ENCODE measurements at regions not wholly inside any gene's neighbourhood (a gene's known extent, or its start where the extent isn't known, plus 50 kb on each side); places are given as distances from the start of the nearest gene placed in this dataset.
"Not testable (repeated sequence)": the region's sequence is repeated elsewhere in the genome, so short reads cannot be mapped to it uniquely, and the experiment has no call there.

GRCh38 chr1:188641566-188642211 lies 1812.9 kb downstream of the PLA2G4A start:
- no peak overlapping the region for H3K4me3 ChIP-seq (ENCODE audit: low read depth, low read length)
- no peak for TF ChIP-seq CTCF (conservative IDR thresholded peaks at IDR 0.05; ENCODE audit: low read depth, low read length)
- DNase-seq (ENCODE audit: low read depth): no peak

GRCh38 chr1:188642704-188643103 lies 1814.0 kb downstream of the PLA2G4A start:
- no peak overlapping the region for H3K4me3 ChIP-seq (ENCODE audit: low read depth, low read length)
- no peak for DNase-seq (ENCODE audit: low read depth)
- TF ChIP-seq CTCF (conservative IDR thresholded peaks at IDR 0.05; ENCODE audit: low read depth, low read length): no peak

GRCh38 chr1:188652678-188653077 lies 1823.9 kb downstream of the PLA2G4A start:
- H3K4me3 ChIP-seq (ENCODE audit: low read depth, low read length): no peak overlapping the region
- peak; percentile 73 for DNase-seq (ENCODE audit: low read depth)
- no peak for TF ChIP-seq CTCF (conservative IDR thresholded peaks at IDR 0.05; ENCODE audit: low read depth, low read length)

GRCh38 chr1:188655966-188656365 lies 1821.7 kb downstream of the BRINP3 start:
- not testable (repeated sequence) for H3K4me3 ChIP-seq (ENCODE audit: low read depth, low read length); DNase-seq (ENCODE audit: low read depth)

- no peak for TF ChIP-seq CTCF (conservative IDR thresholded peaks at IDR 0.05; ENCODE audit: low read depth, low read length)
- no peak overlapping the region for H3K4me3 ChIP-seq (ENCODE audit: low read depth, low read length)
- no peak for DNase-seq (ENCODE audit: low read depth)
Measured at GRCh38 chr1:188660572-188660971, 1817.1 kb downstream of the BRINP3 start.

GRCh38 chr1:188665477-188665876 lies 1812.2 kb downstream of the BRINP3 start:
- no peak for TF ChIP-seq CTCF (conservative IDR thresholded peaks at IDR 0.05; ENCODE audit: low read depth, low read length)
- DNase-seq (ENCODE audit: low read depth): no peak
- H3K4me3 ChIP-seq (ENCODE audit: low read depth, low read length): no peak overlapping the region

GRCh38 chr1:188668083-188668482 lies 1809.6 kb downstream of the BRINP3 start:
- TF ChIP-seq CTCF (conservative IDR thresholded peaks at IDR 0.05; ENCODE audit: low read depth, low read length): peak; percentile 15
- no peak overlapping the region for H3K4me3 ChIP-seq (ENCODE audit: low read depth, low read length)

More at GRCh38 chr1:188668083-188668482, 1809.6 kb downstream of the BRINP3 start:
- DNase-seq (ENCODE audit: low read depth): no peak

All from choroid plexus epithelial cell (primary cell).